Gastroesophageal sphincter (tissue), 3 donors: ENCODE measurements at regions not wholly inside any gene's neighbourhood (a gene's known extent, or its start where the extent isn't known, plus 50 kb on each side); places are given as distances from the start of the nearest gene placed in this dataset.

Experiments used
- EP300 ChIP-seq: sonication (generic); formaldehyde crosslinking; IDR thresholded peaks from one replicate; pipeline ENCODE4 v1.6.1; 2017; ENCODE audit warnings: antibody characterized with exemption, mild to moderate bottlenecking
- POLR2A ChIP-seq, 2 donors: fragments of 450-650 bp; IDR thresholded peaks; one replicate each; pipeline ENCODE4 v1.6.1; 2017; ENCODE audit warnings: antibody characterized with exemption in 2 of 2, mild to moderate bottlenecking in 2 of 2, moderate library complexity in 1 of 2
- POLR2AphosphoS5 ChIP-seq: sonication (generic); formaldehyde crosslinking; IDR thresholded peaks from one replicate; pipeline ENCODE4 v1.6.1; 2017; ENCODE audit warnings: antibody characterized with exemption
- TF ChIP-seq, protein P1 (sequence below), 4 experiments: fragments of 200-600 bp in 2 of 4; fragments of 450-650 bp in 2 of 4; sonication (generic) in 1 of 4; IDR thresholded peaks; one replicate each; pipeline ENCODE4 v1.5.1; 2017 to 2019; ENCODE audit warnings: antibody characterized with exemption in 4 of 4, mild to moderate bottlenecking in 2 of 4, moderate library complexity in 2 of 4

DNA sequence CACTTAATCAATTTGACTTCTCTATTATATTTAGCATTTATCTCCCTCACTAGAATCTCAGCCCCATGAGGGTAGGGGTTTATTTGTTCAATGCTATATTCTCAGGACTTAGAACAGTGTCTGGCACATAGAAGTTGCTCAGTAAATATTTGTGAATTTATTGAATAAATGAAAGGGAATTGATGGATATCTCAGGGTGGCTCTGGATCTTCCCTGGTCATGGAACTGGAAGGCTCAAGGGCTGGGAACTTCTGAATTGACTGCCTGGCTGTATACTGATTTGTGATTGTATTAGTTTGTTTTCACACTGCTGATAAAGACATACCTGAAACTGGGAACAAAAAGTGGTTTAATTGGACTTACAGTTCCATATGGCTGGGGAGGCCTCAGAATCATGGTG, 57.2 kb downstream of the KIF4B start:
- TF ChIP-seq, protein P1, sequence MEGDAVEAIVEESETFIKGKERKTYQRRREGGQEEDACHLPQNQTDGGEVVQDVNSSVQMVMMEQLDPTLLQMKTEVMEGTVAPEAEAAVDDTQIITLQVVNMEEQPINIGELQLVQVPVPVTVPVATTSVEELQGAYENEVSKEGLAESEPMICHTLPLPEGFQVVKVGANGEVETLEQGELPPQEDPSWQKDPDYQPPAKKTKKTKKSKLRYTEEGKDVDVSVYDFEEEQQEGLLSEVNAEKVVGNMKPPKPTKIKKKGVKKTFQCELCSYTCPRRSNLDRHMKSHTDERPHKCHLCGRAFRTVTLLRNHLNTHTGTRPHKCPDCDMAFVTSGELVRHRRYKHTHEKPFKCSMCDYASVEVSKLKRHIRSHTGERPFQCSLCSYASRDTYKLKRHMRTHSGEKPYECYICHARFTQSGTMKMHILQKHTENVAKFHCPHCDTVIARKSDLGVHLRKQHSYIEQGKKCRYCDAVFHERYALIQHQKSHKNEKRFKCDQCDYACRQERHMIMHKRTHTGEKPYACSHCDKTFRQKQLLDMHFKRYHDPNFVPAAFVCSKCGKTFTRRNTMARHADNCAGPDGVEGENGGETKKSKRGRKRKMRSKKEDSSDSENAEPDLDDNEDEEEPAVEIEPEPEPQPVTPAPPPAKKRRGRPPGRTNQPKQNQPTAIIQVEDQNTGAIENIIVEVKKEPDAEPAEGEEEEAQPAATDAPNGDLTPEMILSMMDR (IDR thresholded peaks at IDR 0.05) = no peak
- TF ChIP-seq POLR2A (IDR thresholded peaks at IDR 0.05) = no peak
- TF ChIP-seq POLR2AphosphoS5 = no peak
- no peak for TF ChIP-seq EP300
